Myocyte (in vitro differentiated cells): ENCODE measurements at regions not wholly inside any gene's neighbourhood (a gene's known extent, or its start where the extent isn't known, plus 50 kb on each side); places are given as distances from the start of the nearest gene placed in this dataset.

Experiments used
- DNase-seq: peaks from one replicate; pipeline ENCODE4 v3.0.0-alpha.2; 2012; ENCODE audit warnings: low read depth

DNA sequence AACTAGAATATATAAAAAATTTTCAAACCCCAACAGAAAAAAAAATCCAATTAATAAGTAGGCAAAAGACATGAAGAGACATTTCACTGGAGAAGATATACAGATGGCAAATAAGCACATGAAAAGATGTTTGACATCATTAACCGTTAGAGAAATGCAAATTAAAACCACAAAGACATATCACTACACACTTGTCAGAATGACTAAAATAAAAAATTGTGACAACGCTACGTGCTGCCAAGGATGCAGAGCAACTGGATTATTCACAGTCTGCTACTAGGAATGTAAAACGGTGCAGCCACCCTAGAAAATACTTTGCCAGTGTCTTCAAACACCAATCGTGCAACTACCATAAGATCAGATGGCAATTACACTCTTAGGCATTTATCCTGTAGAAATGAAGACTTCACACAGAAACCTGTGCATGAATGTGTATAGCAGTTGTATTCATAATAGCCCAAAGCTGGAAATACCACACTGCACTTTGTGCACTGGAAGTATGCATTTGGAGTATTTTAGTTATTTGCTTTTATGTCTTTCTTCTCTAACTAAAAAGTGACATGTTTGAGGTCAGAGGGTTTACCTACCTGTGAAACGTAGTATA lies 75.3 kb upstream of the PALMD start:
- DNase-seq, result peak; percentile 29

DNA sequence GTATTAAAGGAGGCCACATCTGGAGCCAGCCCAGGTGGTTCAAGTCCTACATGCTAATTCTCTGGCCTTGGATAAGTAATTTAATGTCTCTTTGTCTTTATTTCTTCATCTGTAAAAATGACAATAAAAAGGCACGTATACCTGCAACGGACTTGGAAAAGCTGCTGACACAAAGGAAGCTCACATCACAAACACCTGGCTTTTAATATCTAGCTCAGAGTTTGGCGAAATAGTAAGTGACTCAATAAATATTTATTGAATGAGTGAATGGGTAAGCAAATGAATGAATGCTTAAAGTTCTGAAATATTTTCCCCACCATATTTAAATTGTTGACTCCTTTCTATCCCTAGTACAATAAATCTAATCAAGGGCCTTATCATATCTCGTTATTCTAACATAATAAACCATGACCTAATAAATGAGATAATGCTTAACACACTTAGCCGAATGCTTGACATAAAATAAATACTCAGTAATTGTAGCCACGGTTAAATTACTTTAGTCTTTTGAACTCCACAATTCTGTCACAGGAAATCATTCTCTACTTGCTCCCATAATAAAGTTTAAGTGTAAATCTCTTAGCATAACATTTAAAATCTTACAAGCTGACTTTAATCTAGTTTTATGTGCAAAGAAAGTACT lies 74.7 kb upstream of the PALMD start:
- DNase-seq, result no peak

DNA sequence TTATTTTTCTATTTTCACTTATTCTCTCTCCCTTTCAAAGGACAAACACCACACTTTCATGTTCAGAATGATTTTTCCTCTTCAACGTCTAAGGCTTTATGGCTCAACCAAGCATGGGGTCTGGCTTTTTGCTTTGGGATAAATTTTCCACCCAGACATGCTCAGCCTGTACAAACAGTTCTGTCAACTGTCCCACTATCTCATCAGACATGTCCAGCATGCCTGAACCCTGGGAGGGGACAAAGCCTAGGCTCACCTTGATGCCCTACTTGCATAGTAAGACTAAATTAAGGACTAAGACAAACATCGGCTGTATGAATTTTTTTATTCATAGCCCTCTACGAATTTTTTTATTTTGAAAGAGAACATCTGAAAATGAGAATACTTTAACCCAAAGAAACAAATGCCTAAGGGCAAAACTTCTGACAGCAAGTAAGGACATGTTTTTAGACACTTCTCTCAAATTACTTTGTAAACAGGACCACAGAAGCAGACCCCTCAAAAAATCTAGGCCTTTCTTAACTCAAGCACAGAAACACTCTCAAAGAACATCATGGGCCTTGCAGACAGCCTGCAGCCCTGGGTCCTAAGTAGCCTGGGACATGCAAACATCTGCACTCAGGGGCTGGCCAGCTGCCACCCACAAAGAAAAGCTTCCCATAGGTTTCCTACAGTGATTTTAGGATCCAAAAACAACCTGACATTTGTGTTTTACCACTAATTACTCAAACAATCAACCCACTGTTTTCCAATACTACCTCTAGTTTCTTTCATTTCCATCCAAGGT lies 72.3 kb upstream of the PALMD start:
- DNase-seq, result peak; percentile 17

DNA sequence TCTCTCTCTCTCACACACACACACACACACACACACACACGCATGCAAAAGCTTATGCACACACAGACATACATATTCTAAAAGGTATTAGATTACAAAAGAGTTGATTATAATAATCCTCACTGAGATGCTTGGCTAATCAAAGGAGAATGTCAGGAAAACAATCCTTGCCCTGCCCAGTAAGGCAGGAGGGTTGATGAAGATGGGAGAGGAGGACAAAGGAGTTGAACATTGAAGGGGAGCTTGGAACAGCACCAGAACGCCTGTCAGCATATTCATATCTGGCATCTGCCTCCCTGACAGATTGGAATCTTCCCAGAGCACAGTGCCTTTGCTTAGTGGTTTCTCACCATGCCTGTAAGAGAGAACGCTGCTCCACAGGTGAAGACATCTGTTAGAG lies 68.6 kb upstream of the PALMD start:
- no peak for DNase-seq

DNA sequence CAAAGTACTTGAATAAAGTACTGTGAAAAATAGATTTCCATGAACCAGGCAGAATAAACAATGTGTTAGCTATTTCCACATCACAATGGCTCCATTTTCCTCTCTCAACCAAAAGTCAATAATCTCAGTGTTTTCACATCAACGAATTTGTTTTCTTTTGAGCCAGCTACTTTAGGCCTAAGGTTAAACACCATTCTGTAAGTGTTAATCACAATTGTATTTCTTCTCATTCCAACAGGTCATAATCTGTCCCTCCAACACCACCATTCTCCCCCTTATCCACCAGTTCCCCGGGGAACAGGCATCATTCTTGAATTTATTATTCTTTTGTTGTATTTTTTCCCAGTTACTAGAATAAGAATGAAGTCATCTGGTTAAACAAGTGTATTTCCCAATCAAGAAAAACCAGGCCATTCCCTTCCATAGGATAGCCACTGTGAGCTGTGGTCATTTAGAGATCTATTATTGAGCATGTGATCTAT lies 66.2 kb upstream of the PALMD start:
- no peak for DNase-seq

DNA sequence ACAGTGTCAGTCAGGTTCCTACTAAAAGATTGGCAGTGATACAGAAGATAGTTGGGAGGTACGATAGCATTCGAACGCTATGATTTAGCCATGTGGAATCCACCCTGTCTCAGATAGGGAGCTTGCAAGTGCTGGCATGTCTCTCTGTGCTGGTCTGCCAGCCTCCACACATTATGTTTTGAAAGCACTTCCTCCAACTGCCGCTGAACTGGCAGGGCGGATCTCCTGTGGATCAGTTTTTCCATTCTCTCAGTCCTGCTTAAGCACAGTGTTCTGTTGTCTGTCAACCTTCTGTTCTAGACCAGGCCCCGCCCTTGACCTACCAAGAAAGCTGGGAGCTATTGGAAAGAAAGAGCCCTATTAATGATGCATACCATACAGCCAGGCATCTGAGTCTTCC lies 65.5 kb upstream of the PALMD start:
- no peak for DNase-seq

DNA sequence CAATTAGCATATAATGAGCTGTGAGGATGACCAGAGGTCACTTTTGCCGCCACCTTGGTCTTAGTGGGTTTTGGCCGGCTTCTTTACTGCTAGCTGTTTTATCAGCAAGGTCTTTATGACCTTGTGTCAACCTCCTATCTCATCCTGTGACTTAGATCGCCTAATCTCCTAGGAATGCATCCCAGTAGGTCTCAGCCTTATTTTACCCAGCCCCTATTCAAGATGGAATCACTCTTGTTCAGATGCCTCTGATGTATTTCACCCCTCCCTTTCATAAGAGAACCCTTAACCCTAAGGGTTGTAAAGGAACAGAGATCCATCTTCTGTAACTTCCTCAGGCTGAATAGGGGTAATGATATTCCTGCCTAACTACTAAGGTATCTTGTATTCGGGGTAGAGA lies 58.9 kb upstream of the PALMD start:
- no peak for DNase-seq

DNA sequence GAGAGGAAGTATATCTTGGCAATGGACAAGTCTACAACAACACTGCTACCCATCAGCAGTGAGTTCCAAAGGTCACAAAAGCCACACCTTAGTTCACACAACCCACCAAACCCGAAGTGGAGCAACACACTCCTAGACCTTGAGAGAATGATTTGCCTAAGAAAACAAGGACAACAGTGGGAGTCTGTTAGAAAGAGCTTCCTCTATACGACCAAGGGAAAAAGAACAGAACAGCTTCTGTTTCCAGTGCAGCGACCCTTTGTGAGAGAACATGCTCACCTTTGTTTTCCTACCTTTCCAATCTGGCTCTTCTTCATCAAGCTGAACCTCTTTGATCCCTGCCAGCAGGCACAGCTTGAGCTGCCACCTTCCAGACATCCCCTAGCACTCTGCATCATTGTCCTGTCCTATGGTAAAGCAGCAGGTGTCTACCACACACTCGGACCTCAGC lies 56.7 kb upstream of the PALMD start:
- DNase-seq, result no peak

DNA sequence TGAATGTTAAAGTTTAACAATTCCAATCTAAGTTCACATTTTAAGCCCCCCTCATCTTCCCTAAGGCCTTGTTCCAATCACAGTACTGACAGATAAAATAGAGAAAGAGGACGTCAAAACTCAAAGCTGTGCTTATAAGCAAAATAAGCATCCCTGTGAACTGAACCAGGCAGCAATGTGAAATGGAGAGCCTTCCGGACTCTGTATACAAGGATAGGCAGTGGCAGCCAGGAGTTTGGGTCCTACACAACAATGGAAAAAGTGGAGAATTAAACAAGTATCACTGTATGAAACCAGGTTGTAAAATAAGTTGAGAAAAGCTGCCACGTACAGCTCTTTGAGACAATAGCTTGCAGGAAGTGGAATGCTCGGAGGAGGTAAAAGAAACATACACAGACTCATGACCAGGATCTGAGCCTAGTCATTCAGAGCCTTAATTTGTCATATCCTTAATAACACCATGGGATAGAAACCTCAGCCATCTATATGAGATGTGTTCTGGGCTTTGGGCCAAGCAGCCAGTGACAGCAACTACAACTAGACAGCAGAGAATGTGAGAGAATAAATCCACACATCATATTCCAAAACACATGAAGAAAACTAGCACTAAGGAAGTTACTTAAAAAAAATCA lies 55.2 kb upstream of the PALMD start:
- DNase-seq, result peak; percentile 56

DNA sequence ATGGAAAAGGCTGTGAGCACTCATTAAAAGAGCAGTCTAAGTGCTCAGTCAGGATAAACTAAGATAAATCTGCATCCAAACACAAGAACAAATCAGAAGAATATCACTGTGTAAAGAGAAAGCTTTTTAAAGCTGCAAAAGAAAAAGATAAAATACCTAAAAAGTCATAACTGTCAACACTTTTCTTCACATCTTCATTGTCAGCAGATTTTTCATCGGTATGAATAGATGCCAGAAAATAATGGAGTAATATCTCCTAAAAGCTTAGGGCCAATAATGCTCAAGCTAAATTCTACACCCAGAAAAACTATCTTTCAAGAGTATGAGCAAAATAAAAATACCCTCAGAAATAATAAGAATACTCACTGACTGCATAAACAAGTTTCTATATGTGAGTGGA lies 54.0 kb upstream of the PALMD start:
- no peak for DNase-seq

DNA sequence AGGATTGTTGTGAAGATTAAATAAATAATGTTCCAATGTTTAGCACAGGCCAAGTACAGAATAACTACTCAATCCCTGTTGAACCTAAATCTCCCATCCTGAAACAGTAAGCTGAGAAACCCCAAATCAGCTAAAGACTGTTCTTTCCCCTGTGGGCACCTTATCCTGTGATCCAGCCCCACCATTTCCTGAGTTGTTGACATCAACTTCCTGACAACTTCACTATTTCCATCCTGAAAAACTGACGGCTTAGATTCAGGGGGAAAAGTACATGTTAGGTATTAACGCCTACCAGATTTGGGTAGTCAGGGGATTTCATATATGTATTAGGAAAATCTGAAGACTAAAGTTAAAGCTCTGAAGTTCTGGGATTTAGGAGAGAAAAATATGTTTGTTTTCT lies 51.7 kb upstream of the PALMD start:
- DNase-seq, result no peak

DNA sequence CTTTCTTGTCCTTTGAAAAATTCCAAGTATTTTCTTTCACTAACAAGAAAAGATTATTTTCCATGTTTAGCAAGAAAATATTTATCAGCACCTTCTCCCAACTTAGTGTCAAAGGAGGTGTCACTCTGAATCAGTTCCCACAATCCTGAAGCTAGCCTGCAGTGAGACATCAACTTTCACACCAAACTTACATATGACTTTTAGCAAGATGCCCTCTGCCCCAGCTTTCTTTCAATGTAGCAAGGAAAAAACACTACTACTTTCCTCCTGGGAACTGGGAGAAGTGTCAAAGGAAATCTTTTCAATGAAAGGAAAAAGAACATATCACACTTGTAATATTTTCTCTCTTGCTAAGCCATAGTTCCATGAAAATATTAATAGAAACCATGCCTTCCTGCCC lies 50.9 kb upstream of the PALMD start:
- no peak for DNase-seq

DNA sequence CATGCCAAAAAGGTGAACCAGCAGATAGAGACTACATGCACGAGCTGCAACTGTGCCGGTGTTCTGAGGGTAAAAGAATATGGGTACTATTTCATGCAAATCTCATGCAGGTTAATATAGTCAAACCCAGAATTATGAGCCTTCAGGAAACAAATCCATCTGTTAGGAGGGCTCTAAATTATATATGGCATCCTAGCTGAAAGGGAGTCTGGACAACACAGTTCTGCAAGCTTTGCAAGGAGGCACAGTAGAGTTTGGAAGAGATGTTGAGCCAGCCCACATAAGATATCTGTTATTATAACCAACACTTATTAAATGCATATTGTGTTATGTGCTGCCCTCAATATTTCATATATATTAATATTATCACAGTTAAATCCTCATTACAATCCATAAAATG lies 50.5 kb upstream of the PALMD start:
- DNase-seq, result no peak
